WTC11 (cell line): ENCODE measurements at regions not wholly inside any gene's neighbourhood (a gene's known extent, or its start where the extent isn't known, plus 50 kb on each side); places are given as distances from the start of the nearest gene placed in this dataset.

Experiments
- CTCF ChIP-seq: fragments of 200-600 bp; IDR thresholded peaks from 2 replicates; pipeline ENCODE4 v1.8.0; 2022; ENCODE audit warnings: antibody characterized with exemption
- ESRRA ChIP-seq: sonication (generic); formaldehyde crosslinking; IDR thresholded peaks from 2 replicates; pipeline ENCODE4 v1.8.1; 2022; ENCODE audit warnings: mild to moderate bottlenecking, missing genetic modification reagents, borderline replicate concordance
- TCF7 ChIP-seq: sonication (generic); formaldehyde crosslinking; IDR thresholded peaks from 2 replicates; pipeline ENCODE4 v1.8.0; 2022; ENCODE audit warnings: mild to moderate bottlenecking, low read depth, missing genetic modification reagents, moderate library complexity

GRCh38 chr2:4381049-4381448 is 677.7 kb downstream of the DCDC2C start:
- TF ChIP-seq TCF7 (CRISPR knock-in tag) (no peak), CTCF (no peak), ESRRA (CRISPR knock-in tag) (no peak)
